Chondrocyte (in vitro differentiated cells): ENCODE measurements at regions not wholly inside any gene's neighbourhood (a gene's known extent, or its start where the extent isn't known, plus 50 kb on each side); places are given as distances from the start of the nearest gene placed in this dataset.
"Not testable (repeated sequence)": the region's sequence is repeated elsewhere in the genome, so short reads cannot be mapped to it uniquely, and the experiment has no call there.

Experiments
- DNase-seq: peaks from one replicate; pipeline ENCODE4 v3.0.0; 2021; ENCODE audit warnings: mixed read lengths, low spot score
- H3K27ac Mint-ChIP-seq: one replicate; pipeline ENCODE4 v1.8.0; 2021; ENCODE audit warnings: mild to moderate bottlenecking, moderate library complexity, mixed read lengths; ENCODE audit not compliant: unreplicated experiment
- H3K27me3 Mint-ChIP-seq: 2 replicates; pipeline ENCODE4 v1.8.0; 2021; ENCODE audit warnings: low read depth, mixed read lengths
- H3K36me3 Mint-ChIP-seq: 2 replicates; pipeline ENCODE4 v1.8.0; 2021; ENCODE audit warnings: low read depth, mixed read lengths
- H3K4me1 Mint-ChIP-seq: 2 replicates; pipeline ENCODE4 v1.8.0; 2021; ENCODE audit warnings: low read depth, mild to moderate bottlenecking, mixed read lengths
- H3K4me3 Mint-ChIP-seq: one replicate; pipeline ENCODE4 v1.8.0; 2021; ENCODE audit warnings: mild to moderate bottlenecking, moderate library complexity, mixed read lengths; ENCODE audit not compliant: unreplicated experiment
- H3K9me3 Mint-ChIP-seq: 2 replicates; pipeline ENCODE4 v1.8.0; 2021; ENCODE audit warnings: low read depth, mixed read lengths
- TF ChIP-seq, protein P1 (sequence below): fragments of 200-600 bp; sonication (generic); IDR thresholded peaks from 2 replicates; pipeline ENCODE4 v1.5.0; 2021; ENCODE audit warnings: antibody characterized with exemption, mild to moderate bottlenecking, moderate library complexity

DNA sequence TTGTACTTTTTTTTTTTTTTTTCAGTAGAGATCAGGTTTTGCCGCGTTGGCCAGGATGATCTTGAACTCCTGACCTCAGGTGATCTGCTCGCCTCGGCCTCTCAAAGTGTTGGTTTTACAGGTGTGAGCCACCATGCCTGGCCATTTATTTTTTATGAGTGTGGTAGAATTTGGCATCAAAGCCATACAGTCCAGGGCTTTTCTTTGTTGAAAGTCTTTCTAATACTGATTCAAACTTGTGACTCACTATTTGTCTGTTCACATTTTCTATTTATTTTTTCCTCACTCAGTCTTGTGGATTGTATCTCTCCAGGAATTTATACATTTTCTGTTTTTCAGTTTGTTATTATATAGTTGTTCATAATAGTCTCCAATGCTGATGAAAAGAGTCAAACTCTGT lies 66.5 kb upstream of the SPIN4 start:
- H3K4me1 Mint-ChIP-seq: no peaks in the 10 kb centered on the region
- H3K9me3 Mint-ChIP-seq: peaks cover 31% of the 10 kb centered on the region
- H3K27me3 Mint-ChIP-seq: no peaks in the 10 kb centered on the region
- DNase-seq: no peak
- H3K4me3 Mint-ChIP-seq: no peak overlapping the region
- no peaks in the 10 kb centered on the region for H3K36me3 Mint-ChIP-seq
- no peak overlapping the region for H3K27ac Mint-ChIP-seq
- TF ChIP-seq, protein P1, sequence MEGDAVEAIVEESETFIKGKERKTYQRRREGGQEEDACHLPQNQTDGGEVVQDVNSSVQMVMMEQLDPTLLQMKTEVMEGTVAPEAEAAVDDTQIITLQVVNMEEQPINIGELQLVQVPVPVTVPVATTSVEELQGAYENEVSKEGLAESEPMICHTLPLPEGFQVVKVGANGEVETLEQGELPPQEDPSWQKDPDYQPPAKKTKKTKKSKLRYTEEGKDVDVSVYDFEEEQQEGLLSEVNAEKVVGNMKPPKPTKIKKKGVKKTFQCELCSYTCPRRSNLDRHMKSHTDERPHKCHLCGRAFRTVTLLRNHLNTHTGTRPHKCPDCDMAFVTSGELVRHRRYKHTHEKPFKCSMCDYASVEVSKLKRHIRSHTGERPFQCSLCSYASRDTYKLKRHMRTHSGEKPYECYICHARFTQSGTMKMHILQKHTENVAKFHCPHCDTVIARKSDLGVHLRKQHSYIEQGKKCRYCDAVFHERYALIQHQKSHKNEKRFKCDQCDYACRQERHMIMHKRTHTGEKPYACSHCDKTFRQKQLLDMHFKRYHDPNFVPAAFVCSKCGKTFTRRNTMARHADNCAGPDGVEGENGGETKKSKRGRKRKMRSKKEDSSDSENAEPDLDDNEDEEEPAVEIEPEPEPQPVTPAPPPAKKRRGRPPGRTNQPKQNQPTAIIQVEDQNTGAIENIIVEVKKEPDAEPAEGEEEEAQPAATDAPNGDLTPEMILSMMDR: no peak

DNA sequence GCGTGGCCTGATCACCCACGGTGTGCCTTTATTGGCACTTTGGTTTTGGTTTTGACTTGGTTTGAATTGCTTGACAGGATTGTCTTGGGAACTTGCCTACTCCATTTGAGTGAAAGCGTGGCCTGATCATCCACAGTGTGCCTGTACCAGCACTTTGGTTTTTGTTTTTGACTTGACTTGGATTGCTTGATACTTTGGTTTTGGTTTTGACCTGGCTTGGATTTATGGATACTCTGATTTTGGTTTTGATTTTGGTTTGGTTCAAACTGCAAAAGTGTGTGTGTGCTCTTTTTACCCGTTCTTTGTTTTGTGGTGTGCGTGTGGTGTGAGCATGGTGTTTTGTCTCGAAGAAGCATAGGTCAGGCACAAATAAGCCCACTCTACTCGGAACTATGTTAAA lies 58.8 kb upstream of the SPIN4 start:
- not testable (repeated sequence) for H3K4me3 Mint-ChIP-seq, H3K4me1 Mint-ChIP-seq, H3K27me3 Mint-ChIP-seq, DNase-seq, H3K27ac Mint-ChIP-seq, H3K36me3 Mint-ChIP-seq
- peaks cover 25% of the 10 kb centered on the region for H3K9me3 Mint-ChIP-seq

DNA sequence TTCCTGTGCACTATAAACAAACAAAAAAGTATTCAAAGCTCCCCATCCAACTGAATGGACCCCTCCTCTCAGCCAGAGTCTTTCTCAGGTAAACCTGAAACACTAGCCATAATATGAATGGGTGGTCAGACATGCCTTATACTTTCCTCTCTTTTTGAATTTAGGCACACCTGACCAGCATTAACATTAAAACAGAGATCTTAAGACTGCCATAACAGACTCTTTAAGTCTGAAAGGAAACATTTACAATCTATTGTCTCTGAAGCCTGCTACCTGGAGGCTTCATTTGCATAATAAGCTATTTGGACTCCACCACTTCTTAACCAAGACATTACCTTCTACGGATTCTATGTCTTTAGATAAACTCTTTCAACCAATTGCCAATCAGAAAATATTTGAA lies 56.9 kb upstream of the SPIN4 start:
- Mint-ChIP-seq H3K4me3 (no peak overlapping the region), H3K9me3 (peaks cover 37% of the 10 kb centered on the region), H3K36me3 (no peaks in the 10 kb centered on the region), H3K27me3 (no peaks in the 10 kb centered on the region), H3K4me1 (no peaks in the 10 kb centered on the region), H3K27ac (no peak overlapping the region)
- TF ChIP-seq, protein P1: no peak
- DNase-seq: no peak

DNA sequence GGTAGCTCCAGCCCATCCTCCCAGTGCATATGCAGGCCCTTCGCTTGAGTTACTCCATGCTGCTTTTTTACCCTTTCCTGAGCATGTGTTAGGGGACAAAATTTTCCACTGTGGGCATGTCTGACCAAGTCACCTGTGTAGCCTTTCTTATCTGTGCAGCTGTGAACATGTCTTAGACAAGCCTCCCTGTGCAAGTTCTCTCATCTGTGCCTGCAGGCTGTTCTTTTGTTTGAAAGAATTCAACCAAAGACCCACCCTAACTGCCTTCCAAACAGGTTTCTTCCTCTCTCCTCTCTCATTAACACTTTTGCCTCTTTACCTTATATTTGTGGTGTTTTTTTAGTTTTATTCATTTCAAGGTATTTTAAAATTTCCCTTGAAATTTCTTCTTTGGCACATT lies 53.2 kb upstream of the SPIN4 start:
- no peak for DNase-seq
- Mint-ChIP-seq H3K4me3 (no peak overlapping the region), H3K9me3 (peaks cover 37% of the 10 kb centered on the region), H3K4me1 (no peaks in the 10 kb centered on the region), H3K27ac (no peak overlapping the region), H3K36me3 (no peaks in the 10 kb centered on the region), H3K27me3 (no peaks in the 10 kb centered on the region)
- TF ChIP-seq, protein P1: no peak

DNA sequence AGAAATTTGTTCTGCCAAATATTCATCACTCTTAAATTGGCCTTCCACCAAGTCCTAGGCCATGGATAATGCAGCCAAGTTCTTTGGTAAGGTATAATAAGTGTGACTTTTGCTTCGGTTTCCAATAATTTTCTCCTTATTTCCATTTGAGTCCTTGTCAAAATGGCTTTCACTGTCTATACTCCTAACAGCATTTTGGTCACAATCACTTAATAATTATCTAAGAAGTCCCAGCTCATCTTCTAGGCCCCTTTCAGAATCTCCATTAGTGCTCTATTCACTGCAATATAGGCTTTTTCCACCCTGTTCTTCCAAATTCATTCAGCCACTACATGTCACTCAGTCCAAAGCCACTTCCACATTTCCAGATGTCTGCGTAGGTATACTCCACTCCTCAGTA lies 51.0 kb upstream of the SPIN4 start:
- no peaks in the 10 kb centered on the region for H3K4me1 Mint-ChIP-seq
- DNase-seq: no peak
- H3K27ac Mint-ChIP-seq: no peak overlapping the region
- H3K9me3 Mint-ChIP-seq: peaks cover 33% of the 10 kb centered on the region
- no peaks in the 10 kb centered on the region for H3K27me3 Mint-ChIP-seq
- no peak overlapping the region for H3K4me3 Mint-ChIP-seq
- TF ChIP-seq, protein P1: no peak
- H3K36me3 Mint-ChIP-seq: no peaks in the 10 kb centered on the region
